Transverse colon (tissue), 4 donors: ENCODE measurements at regions not wholly inside any gene's neighbourhood (a gene's known extent, or its start where the extent isn't known, plus 50 kb on each side); places are given as distances from the start of the nearest gene placed in this dataset.

Source experiments
- EP300 ChIP-seq: sonication (generic); formaldehyde crosslinking; IDR thresholded peaks from one replicate; pipeline ENCODE4 v1.6.1; 2017; ENCODE audit warnings: antibody characterized with exemption, low read depth
- POLR2A ChIP-seq: fragments of 450-650 bp; IDR thresholded peaks from one replicate; pipeline ENCODE4 v1.6.1; 2016; ENCODE audit warnings: antibody characterized with exemption, mild to moderate bottlenecking, moderate library complexity
- POLR2AphosphoS5 ChIP-seq, 3 donors: sonication (generic); formaldehyde crosslinking; IDR thresholded peaks; one replicate each; pipeline ENCODE4 v1.6.1; 2016; ENCODE audit warnings: antibody characterized with exemption in 3 of 3
- TF ChIP-seq, protein P1 (sequence below), 5 experiments: fragments of 200-600 bp in 3 of 5; fragments of 450-650 bp in 2 of 5; sonication (generic) in 3 of 5; IDR thresholded peaks; 1 replicate in 2 of 5; 2 replicates in 3 of 5; pipeline ENCODE4 v1.5.1; 2016 to 2017; ENCODE audit warnings: antibody characterized with exemption in 5 of 5, inconsistent platforms in 3 of 5, mild to moderate bottlenecking in 2 of 5, moderate library complexity in 1 of 5

- TF ChIP-seq, protein P1, sequence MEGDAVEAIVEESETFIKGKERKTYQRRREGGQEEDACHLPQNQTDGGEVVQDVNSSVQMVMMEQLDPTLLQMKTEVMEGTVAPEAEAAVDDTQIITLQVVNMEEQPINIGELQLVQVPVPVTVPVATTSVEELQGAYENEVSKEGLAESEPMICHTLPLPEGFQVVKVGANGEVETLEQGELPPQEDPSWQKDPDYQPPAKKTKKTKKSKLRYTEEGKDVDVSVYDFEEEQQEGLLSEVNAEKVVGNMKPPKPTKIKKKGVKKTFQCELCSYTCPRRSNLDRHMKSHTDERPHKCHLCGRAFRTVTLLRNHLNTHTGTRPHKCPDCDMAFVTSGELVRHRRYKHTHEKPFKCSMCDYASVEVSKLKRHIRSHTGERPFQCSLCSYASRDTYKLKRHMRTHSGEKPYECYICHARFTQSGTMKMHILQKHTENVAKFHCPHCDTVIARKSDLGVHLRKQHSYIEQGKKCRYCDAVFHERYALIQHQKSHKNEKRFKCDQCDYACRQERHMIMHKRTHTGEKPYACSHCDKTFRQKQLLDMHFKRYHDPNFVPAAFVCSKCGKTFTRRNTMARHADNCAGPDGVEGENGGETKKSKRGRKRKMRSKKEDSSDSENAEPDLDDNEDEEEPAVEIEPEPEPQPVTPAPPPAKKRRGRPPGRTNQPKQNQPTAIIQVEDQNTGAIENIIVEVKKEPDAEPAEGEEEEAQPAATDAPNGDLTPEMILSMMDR (IDR thresholded peaks at IDR 0.05): no peak
- TF ChIP-seq EP300 (no peak), POLR2A (no peak), POLR2AphosphoS5 (IDR thresholded peaks at IDR 0.05) (no peak)
Measured at GRCh38 chr5:106363578-106363977, 1307.2 kb downstream of the EFNA5 start.
